Heart left ventricle (tissue), 16 donors: ENCODE measurements at regions not wholly inside any gene's neighbourhood (a gene's known extent, or its start where the extent isn't known, plus 50 kb on each side); places are given as distances from the start of the nearest gene placed in this dataset.

Experiments used
- ATAC-seq, 4 donors: fragments of 200-7000 bp; cut with Tn5 transposase; one replicate each; pipeline ENCODE4 v1.9.1; 2020 to 2022; ENCODE audit warnings: moderate library complexity in 4 of 4, mild to moderate bottlenecking in 3 of 4, moderate number of reproducible peaks in 1 of 4
- DNase-seq, 5 donors: peaks; one replicate each; pipeline ENCODE4 v3.0.0-alpha.2; 2020
- H3K27ac ChIP-seq, 12 donors: fragments of 200-600 bp; sonication (generic) in 4 of 12; one replicate each; pipeline versions ENCODE4 v1.5.0 to v1.8.0; 2016 to 2022; ENCODE audit warnings: mild to moderate bottlenecking in 2 of 12
- H3K27me3 ChIP-seq, 9 donors: fragments of 200-600 bp; sonication (generic) in 2 of 9; one replicate each; pipeline versions ENCODE4 v1.5.1 to v1.8.0; 2016 to 2022; ENCODE audit warnings: mild to moderate bottlenecking in 3 of 9
- H3K36me3 ChIP-seq, 9 donors: fragments of 200-600 bp; sonication (generic) in 2 of 9; one replicate each; pipeline versions ENCODE4 v1.5.0 to v1.8.0; 2018 to 2022; ENCODE audit warnings: mild to moderate bottlenecking in 2 of 9
- H3K4me1 ChIP-seq, 12 donors: fragments of 200-600 bp; sonication (generic) in 4 of 12; one replicate each; pipeline versions ENCODE4 v1.5.0 to v1.8.0; 2016 to 2022; ENCODE audit warnings: mild to moderate bottlenecking in 3 of 12
- H3K4me3 ChIP-seq, 12 donors: fragments of 200-600 bp; sonication (generic) in 4 of 12; one replicate each; pipeline versions ENCODE4 v1.5.0 to v1.8.0; 2017 to 2022; ENCODE audit warnings: mild to moderate bottlenecking in 9 of 12, moderate library complexity in 4 of 12
- H3K9me3 ChIP-seq, 12 donors: fragments of 200-600 bp; sonication (generic) in 4 of 12; one replicate each; pipeline versions ENCODE4 v1.5.0 to v1.8.0; 2016 to 2022; ENCODE audit warnings: mild to moderate bottlenecking in 1 of 12
- CTCF ChIP-seq, 12 donors: fragments of 200-600 bp; sonication (generic) in 4 of 12; IDR thresholded peaks; one replicate each; pipeline versions ENCODE4 v1.5.0 to v1.8.0; 2018 to 2022; ENCODE audit warnings: antibody characterized with exemption in 12 of 12, mild to moderate bottlenecking in 5 of 12
- POLR2A ChIP-seq, 2 donors: fragments of 450-650 bp; IDR thresholded peaks; one replicate each; pipeline ENCODE4 v1.6.1; 2017; ENCODE audit warnings: antibody characterized with exemption in 2 of 2, mild to moderate bottlenecking in 2 of 2, moderate library complexity in 2 of 2
- WGBS, 4 donors: extraction: QIAGEN DNeasy Blood & Tissue Kit in 2 of 4; methylation state at CpG; one replicate each; pipeline versions ENCODE4 v1.1.5 to v1.1.7; 2013 to 2018; 5-methylcytosine and 5-hydroxymethylcytosine counted together
- intact Hi-C, 10 donors: fragments of 100-400 bp; cut with DNase I; formaldehyde crosslinking; loops; one replicate each; pipeline versions ENCODE4 v1.11.1 to v1.14.2; 2022
- donor health status: ischemic (EF 13 %, LVEDD 7.1; RV severe dilation, severe dysfunction).
- donor health status: healthy with polysubstance abuse.
- donor health status: DM: no; HTN: yes; CAD: no.
- donor health status: DM: no; HTN: no; CAD: no.
- donor health status: ischemic (EF 25% LVEDD 6.9; RV normal size, moderate dysfunction).
- donor health status: ischemic (EF 25% LVEDD 5.7; RV mildly dilated, moderate dysfunction).
- donor health status: healthy.
- donor health status: DM: yes; HTN: yes; CAD: no.
- donor health status: ischemic (EF 35%, LVEDD 5.7; RV mildly dilated, moderate dysfunction).
- donor health status: nonischemic (EF 11% LVEDD 7.7; RV severe dilation, severe dysfunction).
- donor health status: DM: yes; HTN: yes; CAD: no.
- donor health status: PGD.
- donor health status: ischemic (EF 29% LVEDD 5.4; RV normal size, mild dysfunction).
- donor health status: nonischemic (EF 23%, LVEDD 6.1; RV moderate dilation, normal function).

- Histone ChIP-seq H3K27ac (no peak overlapping the region), H3K27me3 (no peaks in the 10 kb centered on the region), H3K36me3 (no peaks in the 10 kb centered on the region), H3K9me3 (peaks cover 0 to 16% (median 0%) of the 10 kb centered on the region in 12 donors), H3K4me3 (no peak overlapping the region), H3K4me1 (no peaks in the 10 kb centered on the region)
- TF ChIP-seq CTCF (IDR thresholded peaks at IDR 0.05) (no peak), POLR2A (IDR thresholded peaks at IDR 0.05) (no peak)
- intact Hi-C loops, result no loop called here
- no peak for DNase-seq
- no peak for ATAC-seq
- WGBS, 4 donors, result 67 to 79% (median 72%) methylated on average over 4 of the region's 4 CpGs
Measured at GRCh38 chr13:109440320-109440719, 346.1 kb downstream of the IRS2 start.

- WGBS, 4 donors, result 91 to 96% (median 93%) methylated on average over 6 of the region's 6 CpGs
- no peaks in the 10 kb centered on the region for H3K27me3 ChIP-seq
- no peaks in the 10 kb centered on the region for H3K4me1 ChIP-seq
- no peak for DNase-seq
- ATAC-seq, result no peak
- TF ChIP-seq POLR2A (IDR thresholded peaks at IDR 0.05) (no peak), CTCF (IDR thresholded peaks at IDR 0.05) (no peak)
- intact Hi-C loops, result no loop called here
- no peak overlapping the region for H3K27ac ChIP-seq
- peaks cover 0 to 11% (median 0%) of the 10 kb centered on the region in 12 donors for H3K9me3 ChIP-seq
- no peaks in the 10 kb centered on the region for H3K36me3 ChIP-seq
- H3K4me3 ChIP-seq, result no peak overlapping the region
Measured at GRCh38 chr13:109439813-109440212, 346.6 kb downstream of the IRS2 start.

- Histone ChIP-seq H3K4me1 (no peaks in the 10 kb centered on the region), H3K36me3 (no peaks in the 10 kb centered on the region), H3K9me3 (no peaks in the 10 kb centered on the region), H3K27ac (no peak overlapping the region), H3K4me3 (no peak overlapping the region), H3K27me3 (no peaks in the 10 kb centered on the region)
- intact Hi-C loops, result no loop called here
- TF ChIP-seq CTCF (IDR thresholded peaks at IDR 0.05), result no peak
- ATAC-seq (no peak), DNase-seq (no peak)
- 78 to 83% (median 78%) methylated on average over 2 of the region's 2 CpGs for WGBS, 4 donors
Measured at GRCh38 chr13:109436841-109437240, 349.5 kb downstream of the IRS2 start.

GRCh38 chr13:109436055-109436622 is 350.2 kb downstream of the IRS2 start:
- no peaks in the 10 kb centered on the region for H3K36me3 ChIP-seq
- no peak for DNase-seq
- 69 to 78% (median 74%) methylated on average over 7 of the region's 7 CpGs for WGBS, 4 donors
- TF ChIP-seq POLR2A (IDR thresholded peaks at IDR 0.05) (no peak), CTCF (IDR thresholded peaks at IDR 0.05) (no peak)
- no peak for ATAC-seq
- no peaks in the 10 kb centered on the region for H3K9me3 ChIP-seq
- H3K4me3 ChIP-seq, result no peak overlapping the region
- no peaks in the 10 kb centered on the region for H3K4me1 ChIP-seq
- H3K27ac ChIP-seq, result no peak overlapping the region
- H3K27me3 ChIP-seq, result no peaks in the 10 kb centered on the region
- intact Hi-C loops, result no loop called here
